ENCODE measurements at regions not wholly inside any gene's neighbourhood (a gene's known extent, or its start where the extent isn't known, plus 50 kb on each side); places are given as distances from the start of the nearest gene placed in this dataset.

- TF ChIP-seq ZNF384 (IDR thresholded peaks at IDR 0.05) (no peak), HDGF (IDR thresholded peaks at IDR 0.05; ENCODE audit: borderline replicate concordance) (no peak), NFRKB (IDR thresholded peaks at IDR 0.05) (no peak), CTBP1 (IDR thresholded peaks at IDR 0.05; ENCODE audit: borderline replicate concordance) (no peak), L3MBTL2 (conservative IDR thresholded peaks at IDR 0.05) (no peak), LEF1 (IDR thresholded peaks at IDR 0.05; ENCODE audit: borderline replicate concordance) (no peak), ELF4 (IDR thresholded peaks at IDR 0.05) (no peak), SP1 (IDR thresholded peaks at IDR 0.05) (no peak), FOXA1 (IDR thresholded peaks at IDR 0.05) (no peak), PKNOX1 (IDR thresholded peaks at IDR 0.05) (no peak), SUZ12 (IDR thresholded peaks at IDR 0.05) (no peak)
- no peak for DNase-seq (ENCODE audit: extremely low spot score)
- POLR2A ChIA-PET = no interaction called here
- CTCF ChIA-PET = no interaction called here
Observed at GRCh38 chr11:70027451-70027850, 50.7 kb upstream of the ANO1 start.

DNA sequence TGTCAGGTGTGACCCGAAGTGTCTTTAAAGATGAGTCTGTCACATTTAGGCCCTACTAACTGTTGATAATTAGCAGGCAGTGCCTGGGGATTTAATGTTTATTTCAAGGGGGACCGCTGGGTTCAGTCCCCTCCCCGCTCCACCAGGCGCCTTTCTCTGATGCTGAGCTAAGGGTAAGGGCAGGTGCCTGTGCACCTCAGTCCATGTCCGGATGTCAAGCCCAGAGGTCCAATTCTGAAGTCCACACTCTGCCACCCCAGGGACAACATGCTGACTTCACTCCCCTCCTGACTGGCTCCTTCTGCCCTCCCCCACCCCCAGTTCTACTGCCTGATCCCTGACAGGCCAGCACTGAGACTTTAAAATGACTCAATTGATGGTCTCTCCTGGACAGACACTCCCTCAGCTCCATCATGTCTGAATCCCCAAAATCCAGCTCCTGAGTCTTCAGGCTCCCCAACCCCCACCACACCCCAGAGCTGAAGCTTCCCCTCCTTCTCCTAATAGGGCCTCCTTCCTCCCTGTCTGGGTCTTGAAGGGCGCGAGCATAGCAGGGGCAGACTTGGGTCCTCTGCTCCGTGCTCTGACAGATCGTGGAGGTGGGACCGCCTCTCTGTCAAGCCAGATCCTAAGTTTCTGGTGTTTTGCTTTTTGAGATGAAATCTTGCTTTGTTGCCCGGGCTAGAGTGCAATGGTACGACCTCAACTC lies 49.8 kb upstream of the ANO1 start:
- POLR2A ChIA-PET = no interaction called here
- no peak for DNase-seq (ENCODE audit: extremely low spot score)
- no peak for TF ChIP-seq PKNOX1 (IDR thresholded peaks at IDR 0.05)
- TF ChIP-seq FOXA1 (IDR thresholded peaks at IDR 0.05) = no peak
- no peak for TF ChIP-seq HDGF (IDR thresholded peaks at IDR 0.05; ENCODE audit: borderline replicate concordance)
- no peak for TF ChIP-seq SP1 (IDR thresholded peaks at IDR 0.05)
- no peak for TF ChIP-seq ARNT (IDR thresholded peaks at IDR 0.05)
- TF ChIP-seq FOXM1 (IDR thresholded peaks at IDR 0.05; ENCODE audit: borderline replicate concordance) = no peak
- no peak for TF ChIP-seq LEF1 (IDR thresholded peaks at IDR 0.05; ENCODE audit: borderline replicate concordance)
- TF ChIP-seq NFRKB (IDR thresholded peaks at IDR 0.05) = no peak
- TF ChIP-seq TARDBP (IDR thresholded peaks at IDR 0.05) = no peak
- no peak for TF ChIP-seq ZNF384 (IDR thresholded peaks at IDR 0.05)
- no peak for TF ChIP-seq FOXK2 (IDR thresholded peaks at IDR 0.05)
- TF ChIP-seq ELF4 (IDR thresholded peaks at IDR 0.05) = no peak
- TF ChIP-seq BHLHE40 (IDR thresholded peaks at IDR 0.05; ENCODE audit: borderline replicate concordance) = no peak
- CTCF ChIA-PET = no interaction called here
